Esophagus muscularis mucosa (tissue), 4 donors: ENCODE measurements at regions not wholly inside any gene's neighbourhood (a gene's known extent, or its start where the extent isn't known, plus 50 kb on each side); places are given as distances from the start of the nearest gene placed in this dataset.

Experiments
- DNase-seq: peaks from one replicate; pipeline ENCODE4 v3.0.0-alpha.2; 2017; ENCODE audit errors: extremely low spot score
- H3K27ac ChIP-seq, 4 donors: fragments of 200-600 bp; sonication (generic); replicated peaks in 1 of 4; 1 replicate in 3 of 4; 2 replicates in 1 of 4; pipeline ENCODE4 v1.5.1; 2016 to 2019; ENCODE audit warnings: mild to moderate bottlenecking in 1 of 4
- H3K27me3 ChIP-seq, 4 donors: fragments of 200-600 bp; sonication (generic); one replicate each; pipeline versions ENCODE4 v1.5.1 to v1.6.0; 2016 to 2019
- H3K36me3 ChIP-seq, 4 donors: fragments of 200-600 bp; sonication (generic); one replicate each; pipeline ENCODE4 v1.5.1; 2016 to 2019
- H3K4me1 ChIP-seq, 4 donors: fragments of 200-600 bp; sonication (generic); one replicate each; pipeline ENCODE4 v1.5.1; 2016 to 2019
- H3K4me3 ChIP-seq, 4 donors: fragments of 200-600 bp; sonication (generic); 1 replicate in 2 of 4; 2 replicates in 2 of 4; pipeline ENCODE4 v1.5.1; 2016 to 2019; ENCODE audit warnings: mild to moderate bottlenecking in 4 of 4, moderate library complexity in 1 of 4
- H3K9me3 ChIP-seq, 4 donors: fragments of 200-600 bp; sonication (generic); 1 replicate in 3 of 4; 2 replicates in 1 of 4; pipeline ENCODE4 v1.5.1; 2016 to 2019
- CTCF ChIP-seq, 3 experiments: fragments of 200-600 bp in 2 of 3; fragments of 450-650 bp in 1 of 3; sonication (generic) in 2 of 3; IDR thresholded peaks; one replicate each; pipeline ENCODE4 v1.5.1; 2017 to 2019; ENCODE audit warnings: antibody characterized with exemption in 3 of 3, mild to moderate bottlenecking in 2 of 3, moderate library complexity in 1 of 3
- EP300 ChIP-seq: sonication (generic); formaldehyde crosslinking; IDR thresholded peaks from one replicate; pipeline ENCODE4 v1.6.1; 2017; ENCODE audit warnings: antibody characterized with exemption
- POLR2A ChIP-seq: fragments of 450-650 bp; IDR thresholded peaks from one replicate; pipeline ENCODE4 v1.6.1; 2017; ENCODE audit warnings: antibody characterized with exemption, moderate library complexity, mild to moderate bottlenecking, low read depth
- POLR2AphosphoS5 ChIP-seq, 2 donors: sonication (generic); formaldehyde crosslinking; IDR thresholded peaks; one replicate each; pipeline ENCODE4 v1.6.1; 2017; ENCODE audit warnings: antibody characterized with exemption in 2 of 2
- WGBS: methylation state at CpG from one replicate; pipeline ENCODE4 v1.1.5; 2018; 5-methylcytosine and 5-hydroxymethylcytosine counted together
- intact Hi-C: fragments of 100-400 bp; cut with DNase I; formaldehyde crosslinking; loops from one replicate; pipeline ENCODE4 v1.15.1; 2023

GRCh38 chr13:26867451-26868091 lies 107.0 kb upstream of the GPR12 start:
- H3K9me3 ChIP-seq: no peaks in the 10 kb centered on the region
- DNase-seq: no peak
- intact Hi-C loops: no loop called here
- H3K4me1 ChIP-seq: no peaks in the 10 kb centered on the region
- no peak overlapping the region for H3K27ac ChIP-seq
- H3K4me3 ChIP-seq: no peak overlapping the region
- H3K27me3 ChIP-seq: peaks cover 0 to 56% (median 0%) of the 10 kb centered on the region in 4 donors
- no peaks in the 10 kb centered on the region for H3K36me3 ChIP-seq
- TF ChIP-seq CTCF (IDR thresholded peaks at IDR 0.05) (no peak), POLR2A (no peak), POLR2AphosphoS5 (IDR thresholded peaks at IDR 0.05) (no peak), EP300 (no peak)
- 18% methylated on average over 5 of the region's 5 CpGs for WGBS

GRCh38 chr13:26864576-26864975 lies 104.0 kb upstream of the GPR12 start:
- Histone ChIP-seq H3K4me3 (no peak overlapping the region), H3K27ac (no peak overlapping the region), H3K9me3 (no peaks in the 10 kb centered on the region), H3K4me1 (no peaks in the 10 kb centered on the region), H3K27me3 (peaks cover 0 to 52% (median 0%) of the 10 kb centered on the region in 4 donors), H3K36me3 (no peaks in the 10 kb centered on the region)
- 73% methylated on average over 4 of the region's 5 CpGs for WGBS
- intact Hi-C loops: no loop called here
- TF ChIP-seq CTCF (IDR thresholded peaks at IDR 0.05) (no peak), POLR2AphosphoS5 (IDR thresholded peaks at IDR 0.05) (no peak), POLR2A (no peak), EP300 (no peak)
- DNase-seq: no peak

- no peaks in the 10 kb centered on the region for H3K4me1 ChIP-seq
- no peak for DNase-seq
- peaks cover 0 to 34% (median 0%) of the 10 kb centered on the region in 4 donors for H3K27me3 ChIP-seq
- 24% methylated on average over 2 of the region's 2 CpGs for WGBS
- H3K36me3 ChIP-seq: no peaks in the 10 kb centered on the region
- TF ChIP-seq EP300 (no peak), CTCF (IDR thresholded peaks at IDR 0.05) (no peak)
- no peaks in the 10 kb centered on the region for H3K9me3 ChIP-seq
- no peak overlapping the region for H3K4me3 ChIP-seq
- no peak overlapping the region for H3K27ac ChIP-seq
- intact Hi-C loops: no loop called here
Measured at GRCh38 chr13:26861941-26862340, 101.4 kb upstream of the GPR12 start.

- intact Hi-C loops: no loop called here
- no peak for DNase-seq
- WGBS: 69% methylated on average over 5 of the region's 5 CpGs
- Histone ChIP-seq H3K4me3 (no peak overlapping the region), H3K27ac (no peak overlapping the region), H3K4me1 (peaks cover 0 to 15% (median 0%) of the 10 kb centered on the region in 4 donors), H3K36me3 (no peaks in the 10 kb centered on the region), H3K9me3 (no peaks in the 10 kb centered on the region), H3K27me3 (no peaks in the 10 kb centered on the region)
- TF ChIP-seq POLR2AphosphoS5 (IDR thresholded peaks at IDR 0.05): no peak
- no peak for TF ChIP-seq POLR2A
- TF ChIP-seq CTCF (IDR thresholded peaks at IDR 0.05): no peak
- no peak for TF ChIP-seq EP300
Measured at GRCh38 chr13:26855921-26856320, 95.3 kb upstream of the GPR12 start.

- Histone ChIP-seq H3K27ac (no peak overlapping the region), H3K36me3 (no peaks in the 10 kb centered on the region), H3K27me3 (no peaks in the 10 kb centered on the region), H3K4me1 (peaks cover 0 to 15% (median 0%) of the 10 kb centered on the region in 4 donors), H3K9me3 (no peaks in the 10 kb centered on the region), H3K4me3 (no peak overlapping the region)
- TF ChIP-seq POLR2AphosphoS5 (IDR thresholded peaks at IDR 0.05): no peak
- no peak for TF ChIP-seq POLR2A
- no peak for TF ChIP-seq EP300
- no peak for TF ChIP-seq CTCF (IDR thresholded peaks at IDR 0.05)
- no peak for DNase-seq
- intact Hi-C loops: no loop called here
- WGBS: 75% methylated on average over 3 of the region's 3 CpGs
Measured at GRCh38 chr13:26855071-26855470, 94.5 kb upstream of the GPR12 start.
